ENCODE measurements at regions not wholly inside any gene's neighbourhood (a gene's known extent, or its start where the extent isn't known, plus 50 kb on each side); places are given as distances from the start of the nearest gene placed in this dataset.
"Not testable (repeated sequence)": the region's sequence is repeated elsewhere in the genome, so short reads cannot be mapped to it uniquely, and the experiment has no call there.

DNA sequence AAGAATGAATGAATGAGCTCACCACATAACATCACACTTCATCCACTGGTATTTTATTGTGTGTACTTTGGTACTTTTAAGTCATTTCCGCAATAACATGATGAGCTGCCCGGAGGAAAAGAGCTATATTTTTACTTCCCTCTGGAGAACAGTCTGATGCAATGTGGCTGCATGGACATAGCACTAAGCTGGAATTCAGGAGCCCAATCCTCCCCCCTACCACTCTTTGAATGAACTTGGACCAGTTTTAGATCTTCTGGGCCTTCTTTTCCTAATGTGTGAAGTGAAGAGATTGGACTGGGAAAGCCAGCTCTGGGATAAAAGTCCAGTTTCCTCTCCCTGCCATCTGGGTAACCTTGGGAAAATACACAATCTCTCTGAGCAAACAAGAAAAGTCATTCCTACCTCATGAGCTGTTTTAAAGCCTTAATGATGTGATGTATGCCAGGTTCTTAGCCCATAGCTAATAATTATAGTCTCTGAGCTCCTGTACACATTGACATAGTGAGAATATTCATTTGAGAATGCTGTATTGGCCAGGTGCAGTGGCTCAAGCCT is 79.3 kb downstream of the ABCC12 start:
- no peak overlapping the region for H3K4me3 ChIP-seq
- H3K9me3 ChIP-seq: no peaks in the 10 kb centered on the region
- no peaks in the 10 kb centered on the region for H3K27me3 ChIP-seq
- no peak for TF ChIP-seq POLR2AphosphoS5 (IDR thresholded peaks at IDR 0.05)
- H3K36me3 ChIP-seq: no peaks in the 10 kb centered on the region
- no peak for DNase-seq (ENCODE audit: low spot score in 2 of 2)
- H3K4me1 ChIP-seq: no peaks in the 10 kb centered on the region
- no peak overlapping the region for H3K27ac ChIP-seq
- intact Hi-C loops (cut with DNase I; ENCODE audit: low total_unique reads): no loop called here

DNA sequence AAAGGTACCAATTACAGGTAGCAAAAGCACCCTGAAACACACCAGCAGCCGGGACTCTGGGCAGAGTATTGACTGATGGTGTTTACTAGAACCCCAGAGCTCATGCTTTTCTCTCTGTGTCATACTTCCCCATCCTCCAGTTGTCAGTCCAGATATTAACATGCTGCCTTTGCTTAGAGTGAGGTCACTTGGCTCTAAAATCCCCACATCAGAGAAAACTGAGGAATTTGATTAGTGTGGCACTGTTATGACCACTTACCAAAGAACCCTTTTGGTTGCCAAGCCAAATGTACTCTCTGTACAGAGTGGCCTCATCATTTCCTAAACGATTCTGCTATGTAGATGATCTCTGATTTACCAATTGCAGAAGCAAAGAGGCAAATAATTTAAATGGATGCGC is 80.4 kb downstream of the ABCC12 start:
- Histone ChIP-seq H3K27ac (no peak overlapping the region), H3K4me3 (no peak overlapping the region), H3K4me1 (no peaks in the 10 kb centered on the region), H3K36me3 (no peaks in the 10 kb centered on the region), H3K9me3 (no peaks in the 10 kb centered on the region), H3K27me3 (no peaks in the 10 kb centered on the region)
- DNase-seq (ENCODE audit: low spot score in 2 of 2): no peak
- intact Hi-C loops (cut with DNase I; ENCODE audit: low total_unique reads): no loop called here
- TF ChIP-seq, protein P1, sequence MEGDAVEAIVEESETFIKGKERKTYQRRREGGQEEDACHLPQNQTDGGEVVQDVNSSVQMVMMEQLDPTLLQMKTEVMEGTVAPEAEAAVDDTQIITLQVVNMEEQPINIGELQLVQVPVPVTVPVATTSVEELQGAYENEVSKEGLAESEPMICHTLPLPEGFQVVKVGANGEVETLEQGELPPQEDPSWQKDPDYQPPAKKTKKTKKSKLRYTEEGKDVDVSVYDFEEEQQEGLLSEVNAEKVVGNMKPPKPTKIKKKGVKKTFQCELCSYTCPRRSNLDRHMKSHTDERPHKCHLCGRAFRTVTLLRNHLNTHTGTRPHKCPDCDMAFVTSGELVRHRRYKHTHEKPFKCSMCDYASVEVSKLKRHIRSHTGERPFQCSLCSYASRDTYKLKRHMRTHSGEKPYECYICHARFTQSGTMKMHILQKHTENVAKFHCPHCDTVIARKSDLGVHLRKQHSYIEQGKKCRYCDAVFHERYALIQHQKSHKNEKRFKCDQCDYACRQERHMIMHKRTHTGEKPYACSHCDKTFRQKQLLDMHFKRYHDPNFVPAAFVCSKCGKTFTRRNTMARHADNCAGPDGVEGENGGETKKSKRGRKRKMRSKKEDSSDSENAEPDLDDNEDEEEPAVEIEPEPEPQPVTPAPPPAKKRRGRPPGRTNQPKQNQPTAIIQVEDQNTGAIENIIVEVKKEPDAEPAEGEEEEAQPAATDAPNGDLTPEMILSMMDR (IDR thresholded peaks at IDR 0.05): no peak
- TF ChIP-seq POLR2A (IDR thresholded peaks at IDR 0.05) (no peak), POLR2AphosphoS5 (IDR thresholded peaks at IDR 0.05) (no peak)

DNA sequence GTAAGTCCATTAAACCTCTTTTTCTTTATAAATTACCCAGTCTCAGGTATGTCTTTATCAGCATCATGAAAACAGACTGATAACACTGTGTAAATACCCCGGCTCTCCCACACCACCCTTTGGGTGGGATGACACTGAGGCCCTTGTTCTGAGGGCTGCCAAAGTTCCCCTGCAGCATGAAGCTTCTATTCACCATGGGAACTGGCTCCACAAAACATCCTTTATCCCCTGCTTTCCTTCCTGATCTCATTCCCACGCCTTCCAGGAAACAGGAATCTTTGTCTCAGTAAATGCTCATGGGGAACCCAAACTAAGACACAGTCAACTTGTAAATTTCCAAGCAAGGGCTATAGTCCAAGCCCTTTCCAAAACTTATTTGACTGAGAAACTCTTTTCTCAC is 88.4 kb downstream of the ABCC12 start:
- no peak overlapping the region for H3K4me3 ChIP-seq
- no peak for DNase-seq (ENCODE audit: low spot score in 2 of 2)
- TF ChIP-seq, protein P1 (IDR thresholded peaks at IDR 0.05): no peak
- TF ChIP-seq POLR2AphosphoS5 (IDR thresholded peaks at IDR 0.05): no peak
- TF ChIP-seq POLR2A (IDR thresholded peaks at IDR 0.05): no peak
- intact Hi-C loops (cut with DNase I; ENCODE audit: low total_unique reads): no loop called here
- H3K27me3 ChIP-seq: no peaks in the 10 kb centered on the region
- H3K4me1 ChIP-seq: no peaks in the 10 kb centered on the region
- no peaks in the 10 kb centered on the region for H3K9me3 ChIP-seq
- H3K36me3 ChIP-seq: no peaks in the 10 kb centered on the region
- H3K27ac ChIP-seq: no peak overlapping the region

DNA sequence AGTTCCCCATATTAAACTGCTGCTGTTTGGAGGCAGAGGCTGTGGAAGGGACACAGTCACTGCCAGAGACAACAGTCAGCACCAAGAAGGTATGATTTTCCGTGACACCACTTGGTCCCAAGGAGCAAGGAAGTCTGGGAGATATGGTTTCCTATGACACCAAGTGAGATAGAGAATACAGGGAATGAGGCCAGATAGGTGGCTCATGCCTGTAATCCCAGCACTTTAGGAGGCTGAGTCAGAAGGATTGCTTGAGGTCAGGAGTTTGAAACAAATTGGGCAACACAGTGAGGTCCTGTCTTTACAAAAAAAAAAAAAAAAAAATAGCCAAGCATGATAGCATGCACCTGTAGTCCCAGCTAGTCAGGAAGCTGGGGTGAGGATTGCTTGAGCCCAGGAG is 90.8 kb downstream of the ABCC12 start:
- H3K4me3 ChIP-seq: no peak overlapping the region
- no peak overlapping the region for H3K27ac ChIP-seq
- no peak for DNase-seq (ENCODE audit: low spot score in 2 of 2)
- TF ChIP-seq, protein P1 (IDR thresholded peaks at IDR 0.05): no peak
- no peak for TF ChIP-seq POLR2A (IDR thresholded peaks at IDR 0.05)
- TF ChIP-seq POLR2AphosphoS5 (IDR thresholded peaks at IDR 0.05): no peak
- intact Hi-C loops (cut with DNase I; ENCODE audit: low total_unique reads): no loop called here
- H3K27me3 ChIP-seq: no peaks in the 10 kb centered on the region
- no peaks in the 10 kb centered on the region for H3K9me3 ChIP-seq
- no peaks in the 10 kb centered on the region for H3K4me1 ChIP-seq
- no peaks in the 10 kb centered on the region for H3K36me3 ChIP-seq

DNA sequence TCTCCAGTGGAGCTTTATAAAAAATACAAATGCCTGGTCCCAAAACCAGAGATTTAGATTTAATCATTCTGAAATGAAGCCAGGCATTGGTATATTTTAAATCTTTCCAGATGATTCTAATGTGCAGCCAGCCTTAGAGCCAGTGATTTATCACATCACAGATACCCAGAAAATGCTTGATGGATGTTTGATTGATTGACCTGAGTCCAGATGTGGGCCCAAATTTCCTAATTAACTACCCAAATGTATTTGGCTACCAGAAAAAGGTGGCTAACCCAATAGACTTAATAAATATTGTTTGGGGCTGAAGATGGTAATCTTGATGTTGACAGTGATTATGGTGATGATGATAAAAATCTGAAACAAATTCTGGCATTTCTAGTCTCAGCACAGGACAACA is 93.1 kb downstream of the ABCC12 start:
- intact Hi-C loops (cut with DNase I; ENCODE audit: low total_unique reads): no loop called here
- Histone ChIP-seq H3K27ac (no peak overlapping the region), H3K4me1 (no peaks in the 10 kb centered on the region), H3K27me3 (no peaks in the 10 kb centered on the region), H3K36me3 (no peaks in the 10 kb centered on the region), H3K9me3 (no peaks in the 10 kb centered on the region), H3K4me3 (no peak overlapping the region)
- no peak for DNase-seq (ENCODE audit: low spot score in 2 of 2)
- TF ChIP-seq, protein P1 (IDR thresholded peaks at IDR 0.05): no peak
- TF ChIP-seq POLR2AphosphoS5 (IDR thresholded peaks at IDR 0.05): no peak

DNA sequence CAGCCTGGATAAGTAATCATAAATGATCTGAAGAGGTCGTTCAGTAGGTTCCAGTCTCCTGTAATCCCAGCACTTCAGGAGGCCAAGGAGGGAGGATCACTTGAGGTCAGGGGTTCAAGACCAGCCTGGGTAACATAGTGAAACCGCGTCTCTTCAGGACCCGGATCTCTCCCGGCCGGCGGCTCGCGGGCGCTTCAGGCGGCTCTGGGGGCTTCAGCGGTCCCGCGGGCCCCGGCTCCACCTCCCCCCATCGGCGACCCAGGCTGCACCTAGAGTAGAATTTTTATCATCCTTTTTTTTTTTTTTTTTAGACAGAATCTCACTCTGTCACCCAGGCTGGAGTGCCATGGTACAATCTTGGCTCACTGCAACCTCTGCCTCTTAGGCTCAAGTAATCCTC is 95.9 kb downstream of the ABCC12 start:
- no peaks in the 10 kb centered on the region for H3K27me3 ChIP-seq
- TF ChIP-seq POLR2AphosphoS5 (IDR thresholded peaks at IDR 0.05) (no peak), POLR2A (IDR thresholded peaks at IDR 0.05) (no peak)
- TF ChIP-seq, protein P1 (IDR thresholded peaks at IDR 0.05): no peak
- no peak for DNase-seq (ENCODE audit: low spot score in 2 of 2)
- H3K9me3 ChIP-seq: no peaks in the 10 kb centered on the region
- H3K27ac ChIP-seq: no peak overlapping the region
- no peak overlapping the region for H3K4me3 ChIP-seq
- no peaks in the 10 kb centered on the region for H3K36me3 ChIP-seq
- intact Hi-C loops (cut with DNase I; ENCODE audit: low total_unique reads): no loop called here
- no peaks in the 10 kb centered on the region for H3K4me1 ChIP-seq

DNA sequence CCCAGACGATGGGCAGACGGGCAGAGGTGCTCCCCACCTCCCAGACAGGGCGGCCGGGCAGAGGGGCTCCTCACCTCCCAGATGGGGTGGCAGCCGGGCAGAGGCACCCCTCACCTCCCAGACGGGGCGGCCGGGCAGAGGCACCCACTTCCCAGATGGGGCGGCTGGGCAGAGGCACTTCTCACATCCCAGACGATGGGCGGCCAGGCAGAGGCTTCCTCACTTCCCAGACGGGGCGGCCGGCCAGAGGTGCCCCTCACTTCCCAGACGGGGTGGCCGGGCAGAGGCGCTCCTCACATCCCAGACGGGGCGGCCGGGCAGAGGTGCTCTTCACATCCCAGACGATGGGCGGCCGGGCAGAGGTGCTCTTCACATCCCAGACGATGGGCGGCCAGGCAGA is 96.6 kb downstream of the ABCC12 start:
- H3K9me3 ChIP-seq; intact Hi-C loops (cut with DNase I; ENCODE audit: low total_unique reads); DNase-seq (ENCODE audit: low spot score in 2 of 2); H3K27me3 ChIP-seq; H3K4me1 ChIP-seq; H3K4me3 ChIP-seq; H3K36me3 ChIP-seq; H3K27ac ChIP-seq: not testable (repeated sequence)
